ENCODE measurements at regions not wholly inside any gene's neighbourhood (a gene's known extent, or its start where the extent isn't known, plus 50 kb on each side); places are given as distances from the start of the nearest gene placed in this dataset.

DNA sequence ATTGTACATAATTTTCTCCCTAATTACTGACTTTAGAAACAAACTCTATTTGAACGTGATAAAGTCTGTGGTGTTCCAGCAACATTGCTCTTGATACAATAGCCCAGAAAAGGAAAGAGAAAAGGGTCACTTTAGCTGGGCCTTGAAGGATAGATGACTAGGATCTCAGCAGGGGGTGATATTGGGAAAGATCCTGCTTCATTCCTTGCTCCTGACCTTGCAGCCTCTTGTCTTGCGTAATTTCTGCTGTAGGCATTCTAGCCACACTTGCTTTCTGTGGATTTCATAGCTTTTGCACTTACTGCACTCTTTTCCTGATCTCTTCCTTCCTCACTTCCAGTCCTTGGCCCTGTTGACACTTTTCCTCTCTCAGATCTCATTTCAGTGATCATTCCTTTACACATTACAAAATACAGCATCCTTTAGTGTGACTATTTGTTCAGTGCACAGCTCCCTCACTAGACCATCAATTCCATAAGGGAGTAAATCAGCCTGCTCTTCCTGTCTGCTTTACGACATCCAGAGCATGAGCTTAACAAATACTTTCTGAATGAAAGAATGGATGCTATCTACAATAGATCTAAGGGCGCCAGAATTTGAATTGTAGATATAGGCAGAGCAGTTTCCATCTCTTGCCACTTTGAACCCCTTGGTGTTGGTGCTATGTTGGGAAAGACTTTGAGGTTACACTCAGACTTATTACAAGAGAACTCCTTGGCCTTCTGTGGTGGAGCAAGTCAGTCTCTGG, 559.6 kb upstream of the MDFIC2 start:
- 92 to 95% methylated on average over 4 of the region's 4 CpGs for WGBS, 2 donors
- intact Hi-C loops (cut with DNase I): no loop called here
- DNase-seq (no peak), ATAC-seq (ENCODE audit: low FRiP score) (peak; percentile 54)
- Histone ChIP-seq H3K27ac (ENCODE audit: low read depth in 1 of 2, low read length in 2 of 2) (no peak overlapping the region), H3K9me3 (ENCODE audit: control insufficient read depth, low read length) (peaks cover 1% of the 10 kb centered on the region), H3K4me3 (ENCODE audit: low read length in 2 of 2) (no peak overlapping the region), H3K4me1 (ENCODE audit: control insufficient read depth in 1 of 2, insufficient read depth in 2 of 2, low read length in 2 of 2) (peaks cover 0 to 1% of the 10 kb centered on the region in 2 donors), H3K27me3 (ENCODE audit: control insufficient read depth in 1 of 2, insufficient read depth in 2 of 2, low read length in 1 of 2) (no peaks in the 10 kb centered on the region), H3K36me3 (ENCODE audit: control insufficient read depth in 1 of 2, insufficient read depth in 2 of 2, low read length in 1 of 2) (no peaks in the 10 kb centered on the region)

DNA sequence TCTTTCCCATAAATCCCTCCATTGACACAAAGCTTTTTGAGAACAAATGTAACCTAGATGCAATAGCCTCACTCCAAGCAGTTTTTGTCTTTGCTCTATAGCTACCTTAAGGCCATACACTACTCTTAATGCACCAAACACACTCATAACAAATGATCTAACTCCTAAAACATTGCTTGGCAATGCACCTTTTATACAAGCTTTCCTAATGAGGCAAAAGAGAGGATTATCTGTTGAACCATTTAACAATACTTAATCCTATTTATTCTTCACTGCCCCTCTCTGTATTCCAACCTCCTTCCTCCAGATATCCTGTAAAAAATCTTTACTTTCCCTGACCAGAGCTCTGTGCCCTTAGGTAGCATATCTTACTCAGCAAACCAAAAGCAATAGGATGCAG, 558.1 kb upstream of the MDFIC2 start:
- Histone ChIP-seq H3K4me1 (ENCODE audit: control insufficient read depth in 1 of 2, insufficient read depth in 2 of 2, low read length in 2 of 2) (peaks cover 0 to 1% of the 10 kb centered on the region in 2 donors), H3K27ac (ENCODE audit: low read depth in 1 of 2, low read length in 2 of 2) (no peak overlapping the region), H3K27me3 (ENCODE audit: control insufficient read depth in 1 of 2, insufficient read depth in 2 of 2, low read length in 1 of 2) (no peaks in the 10 kb centered on the region), H3K36me3 (ENCODE audit: control insufficient read depth in 1 of 2, insufficient read depth in 2 of 2, low read length in 1 of 2) (no peaks in the 10 kb centered on the region), H3K9me3 (ENCODE audit: control insufficient read depth, low read length) (peaks cover 1% of the 10 kb centered on the region), H3K4me3 (ENCODE audit: low read length in 2 of 2) (no peak overlapping the region)
- DNase-seq (no peak), ATAC-seq (ENCODE audit: low FRiP score) (no peak)
- intact Hi-C loops (cut with DNase I): no loop called here

DNA sequence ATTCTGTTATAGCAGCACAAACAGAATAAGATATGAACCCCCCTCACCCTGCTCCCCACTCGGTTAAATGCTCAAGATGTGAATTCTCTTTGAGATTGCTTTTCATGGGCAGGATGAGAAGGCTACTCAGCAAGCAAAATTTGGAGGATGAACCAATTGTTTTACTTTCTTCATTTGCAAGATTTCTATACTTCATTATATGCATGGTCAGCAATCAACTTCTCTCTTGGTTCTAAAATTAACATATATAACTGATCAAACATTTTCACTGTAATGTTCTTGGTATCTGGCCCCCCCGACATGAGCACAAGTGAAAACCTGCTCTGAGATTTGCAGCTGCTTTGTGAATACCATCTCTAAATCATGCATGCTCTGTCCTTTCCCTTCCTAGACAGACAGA, 556.1 kb upstream of the MDFIC2 start:
- no peak for DNase-seq
- intact Hi-C loops (cut with DNase I): no loop called here
- no peaks in the 10 kb centered on the region for H3K27me3 ChIP-seq (ENCODE audit: control insufficient read depth in 1 of 2, insufficient read depth in 2 of 2, low read length in 1 of 2)
- H3K4me3 ChIP-seq (ENCODE audit: low read length in 2 of 2): no peak overlapping the region
- WGBS, 2 donors: 95 to 96% methylated on average over 2 of the region's 2 CpGs
- H3K4me1 ChIP-seq (ENCODE audit: control insufficient read depth in 1 of 2, insufficient read depth in 2 of 2, low read length in 2 of 2): peaks cover 0 to 2% of the 10 kb centered on the region in 2 donors
- no peak overlapping the region for H3K27ac ChIP-seq (ENCODE audit: low read depth in 1 of 2, low read length in 2 of 2)
- H3K36me3 ChIP-seq (ENCODE audit: control insufficient read depth in 1 of 2, insufficient read depth in 2 of 2, low read length in 1 of 2): no peaks in the 10 kb centered on the region
- ATAC-seq (ENCODE audit: low FRiP score): no peak
- H3K9me3 ChIP-seq (ENCODE audit: control insufficient read depth, low read length): no peaks in the 10 kb centered on the region

DNA sequence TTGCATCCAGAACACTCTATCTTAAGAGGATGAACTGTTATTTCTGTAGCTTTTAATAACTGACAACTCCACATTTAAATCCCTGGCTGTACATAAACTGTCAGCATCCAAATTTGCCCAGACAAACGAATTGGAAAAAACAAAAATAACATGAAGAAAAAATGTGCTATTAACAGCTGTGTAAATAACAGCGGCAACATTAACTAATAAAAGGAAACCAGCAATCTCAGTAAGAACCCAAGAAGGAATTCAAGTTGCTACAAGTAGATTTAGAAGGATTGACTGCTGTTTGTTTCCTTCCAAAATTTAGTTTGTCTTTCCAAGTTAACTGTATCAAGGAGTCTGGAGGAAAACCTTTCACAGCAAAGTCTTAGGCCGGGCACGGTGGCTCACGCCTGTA, 550.6 kb upstream of the MDFIC2 start:
- no peak overlapping the region for H3K27ac ChIP-seq (ENCODE audit: low read depth in 1 of 2, low read length in 2 of 2)
- intact Hi-C loops (cut with DNase I): no loop called here
- 27 to 36% methylated on average over 5 of the region's 5 CpGs for WGBS, 2 donors
- H3K36me3 ChIP-seq (ENCODE audit: control insufficient read depth in 1 of 2, insufficient read depth in 2 of 2, low read length in 1 of 2): no peaks in the 10 kb centered on the region
- no peaks in the 10 kb centered on the region for H3K9me3 ChIP-seq (ENCODE audit: control insufficient read depth, low read length)
- H3K27me3 ChIP-seq (ENCODE audit: control insufficient read depth in 1 of 2, insufficient read depth in 2 of 2, low read length in 1 of 2): no peaks in the 10 kb centered on the region
- no peak for DNase-seq
- H3K4me3 ChIP-seq (ENCODE audit: low read length in 2 of 2): no peak overlapping the region
- H3K4me1 ChIP-seq (ENCODE audit: control insufficient read depth in 1 of 2, insufficient read depth in 2 of 2, low read length in 2 of 2): peaks cover 0 to 3% of the 10 kb centered on the region in 2 donors
- ATAC-seq (ENCODE audit: low FRiP score): no peak

DNA sequence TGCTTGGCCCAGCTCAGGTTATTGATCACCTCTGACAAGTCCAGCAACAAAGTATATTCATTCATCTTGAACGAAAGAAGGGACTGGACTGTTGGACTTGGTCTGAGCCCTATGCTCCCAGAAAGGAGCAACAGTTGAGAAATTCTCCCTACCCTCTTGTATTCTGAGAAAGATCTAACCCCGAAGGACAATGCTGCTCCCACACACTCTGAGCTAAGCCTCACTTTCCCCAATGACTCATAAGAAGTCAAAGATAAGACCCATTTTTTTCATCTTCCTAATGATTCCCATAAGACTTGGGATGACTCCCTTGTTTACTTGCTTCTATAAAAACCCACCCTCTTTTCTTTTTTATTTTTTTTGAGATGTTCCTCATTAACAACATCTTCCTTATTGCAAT, 549.4 kb upstream of the MDFIC2 start:
- Histone ChIP-seq H3K27me3 (ENCODE audit: control insufficient read depth in 1 of 2, insufficient read depth in 2 of 2, low read length in 1 of 2) (no peaks in the 10 kb centered on the region), H3K4me3 (ENCODE audit: low read length in 2 of 2) (no peak overlapping the region), H3K36me3 (ENCODE audit: control insufficient read depth in 1 of 2, insufficient read depth in 2 of 2, low read length in 1 of 2) (no peaks in the 10 kb centered on the region), H3K27ac (ENCODE audit: low read depth in 1 of 2, low read length in 2 of 2) (no peak overlapping the region), H3K9me3 (ENCODE audit: control insufficient read depth, low read length) (no peaks in the 10 kb centered on the region), H3K4me1 (ENCODE audit: control insufficient read depth in 1 of 2, insufficient read depth in 2 of 2, low read length in 2 of 2) (peaks cover 0 to 5% of the 10 kb centered on the region in 2 donors)
- intact Hi-C loops (cut with DNase I): no loop called here
- peak; percentile 65 for ATAC-seq (ENCODE audit: low FRiP score)
- DNase-seq: no peak
- 74 to 81% methylated on average over 2 of the region's 2 CpGs for WGBS, 2 donors

DNA sequence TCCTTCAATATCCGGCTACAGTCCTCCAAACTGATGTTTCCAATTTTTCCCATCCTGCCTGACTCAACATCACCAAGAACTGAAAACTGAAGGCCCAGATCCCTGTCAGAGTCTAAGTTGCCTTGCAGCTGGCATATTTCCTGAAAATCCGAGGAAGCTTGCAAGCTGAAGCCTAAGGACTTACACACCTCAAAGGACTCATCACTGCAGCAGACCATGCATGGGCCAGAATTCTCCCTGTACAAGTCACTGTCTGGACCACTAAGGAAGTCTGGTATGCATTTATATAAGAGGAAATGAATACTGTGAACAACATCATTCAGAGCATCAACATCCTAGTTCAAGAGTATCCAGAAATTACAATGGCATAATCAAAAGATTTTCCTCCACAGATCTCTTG, 548.8 kb upstream of the MDFIC2 start:
- Histone ChIP-seq H3K4me1 (ENCODE audit: control insufficient read depth in 1 of 2, insufficient read depth in 2 of 2, low read length in 2 of 2) (peaks cover 0 to 5% of the 10 kb centered on the region in 2 donors), H3K27me3 (ENCODE audit: control insufficient read depth in 1 of 2, insufficient read depth in 2 of 2, low read length in 1 of 2) (no peaks in the 10 kb centered on the region), H3K36me3 (ENCODE audit: control insufficient read depth in 1 of 2, insufficient read depth in 2 of 2, low read length in 1 of 2) (no peaks in the 10 kb centered on the region), H3K4me3 (ENCODE audit: low read length in 2 of 2) (no peak overlapping the region), H3K9me3 (ENCODE audit: control insufficient read depth, low read length) (no peaks in the 10 kb centered on the region), H3K27ac (ENCODE audit: low read depth in 1 of 2, low read length in 2 of 2) (no peak overlapping the region)
- ATAC-seq (ENCODE audit: low FRiP score): no peak
- intact Hi-C loops (cut with DNase I): no loop called here
- DNase-seq: no peak
- 67 to 72% methylated on average over 2 of the region's 2 CpGs for WGBS, 2 donors

DNA sequence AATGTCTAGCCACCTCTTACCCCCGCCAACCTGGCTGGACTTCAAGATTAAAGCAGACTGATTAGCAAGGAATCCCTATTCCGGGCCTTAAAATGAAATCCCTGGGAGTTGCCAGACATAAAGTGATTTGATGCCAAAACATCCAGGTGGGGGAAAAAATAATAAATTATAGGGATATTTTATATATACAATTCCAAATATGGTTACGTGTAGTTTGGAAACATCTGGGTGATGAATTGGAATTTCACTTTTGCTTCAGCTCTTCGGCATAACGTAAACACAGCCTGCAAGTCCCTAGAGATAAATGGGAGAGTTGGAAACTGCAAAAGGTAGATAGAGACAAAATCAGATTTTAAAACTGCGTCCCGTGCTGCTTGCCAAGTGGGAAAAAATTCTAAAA, 545.5 kb upstream of the MDFIC2 start:
- 3 to 5% methylated on average over 7 of the region's 7 CpGs for WGBS, 2 donors
- Histone ChIP-seq H3K4me1 (ENCODE audit: control insufficient read depth in 1 of 2, insufficient read depth in 2 of 2, low read length in 2 of 2) (peaks cover 0 to 3% of the 10 kb centered on the region in 2 donors), H3K36me3 (ENCODE audit: control insufficient read depth in 1 of 2, insufficient read depth in 2 of 2, low read length in 1 of 2) (no peaks in the 10 kb centered on the region), H3K9me3 (ENCODE audit: control insufficient read depth, low read length) (no peaks in the 10 kb centered on the region), H3K27me3 (ENCODE audit: control insufficient read depth in 1 of 2, insufficient read depth in 2 of 2, low read length in 1 of 2) (no peaks in the 10 kb centered on the region), H3K27ac (ENCODE audit: low read depth in 1 of 2, low read length in 2 of 2) (no peak overlapping the region), H3K4me3 (ENCODE audit: low read length in 2 of 2) (peak overlapping the region; percentile 43 to 69)
- ATAC-seq (ENCODE audit: low FRiP score): no peak
- intact Hi-C loops (cut with DNase I): no loop called here
- DNase-seq: no peak

DNA sequence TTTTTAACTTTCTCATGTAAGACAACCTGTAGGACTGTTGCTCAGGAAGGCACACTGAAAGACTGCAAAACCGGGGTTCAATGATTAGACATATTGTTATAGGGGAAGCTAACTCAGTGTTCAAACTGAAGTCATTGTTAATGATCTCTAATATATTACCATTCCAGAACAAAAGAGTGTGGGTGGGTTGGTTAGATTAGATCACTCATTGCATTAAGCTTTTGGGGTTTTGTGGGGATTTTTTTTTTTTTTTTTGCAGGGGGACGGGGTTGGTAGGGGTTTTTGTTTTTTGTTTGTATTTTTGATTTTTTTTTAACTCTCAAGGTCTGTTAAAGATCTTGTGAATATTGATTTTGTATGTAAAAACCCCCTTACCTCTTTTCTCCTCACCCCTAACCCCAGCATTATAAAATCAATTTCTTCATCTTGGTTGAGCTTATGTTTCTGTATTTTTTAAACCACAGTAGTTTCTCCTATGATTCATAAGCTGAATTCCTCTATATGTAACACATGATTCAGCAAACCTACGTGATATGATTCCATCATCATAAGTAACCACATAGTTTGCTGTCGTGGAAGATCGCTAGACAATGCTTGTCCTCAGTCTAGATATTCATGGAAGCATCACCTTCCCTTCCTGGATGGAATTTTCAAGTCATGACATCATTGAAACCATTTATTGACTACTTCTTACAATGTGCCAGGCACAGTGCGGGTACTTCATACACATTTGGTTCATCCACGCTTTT, 544.1 kb upstream of the MDFIC2 start:
- intact Hi-C loops (cut with DNase I): no loop called here
- Histone ChIP-seq H3K27ac (ENCODE audit: low read depth in 1 of 2, low read length in 2 of 2) (no peak overlapping the region), H3K9me3 (ENCODE audit: control insufficient read depth, low read length) (no peaks in the 10 kb centered on the region), H3K4me1 (ENCODE audit: control insufficient read depth in 1 of 2, insufficient read depth in 2 of 2, low read length in 2 of 2) (peaks cover 0 to 2% of the 10 kb centered on the region in 2 donors), H3K36me3 (ENCODE audit: control insufficient read depth in 1 of 2, insufficient read depth in 2 of 2, low read length in 1 of 2) (no peaks in the 10 kb centered on the region), H3K27me3 (ENCODE audit: control insufficient read depth in 1 of 2, insufficient read depth in 2 of 2, low read length in 1 of 2) (no peaks in the 10 kb centered on the region), H3K4me3 (ENCODE audit: low read length in 2 of 2) (no peak overlapping the region)
- ATAC-seq (ENCODE audit: low FRiP score) (no peak), DNase-seq (no peak)
- WGBS, 2 donors: 93 to 94% methylated on average over 7 of the region's 7 CpGs

DNA sequence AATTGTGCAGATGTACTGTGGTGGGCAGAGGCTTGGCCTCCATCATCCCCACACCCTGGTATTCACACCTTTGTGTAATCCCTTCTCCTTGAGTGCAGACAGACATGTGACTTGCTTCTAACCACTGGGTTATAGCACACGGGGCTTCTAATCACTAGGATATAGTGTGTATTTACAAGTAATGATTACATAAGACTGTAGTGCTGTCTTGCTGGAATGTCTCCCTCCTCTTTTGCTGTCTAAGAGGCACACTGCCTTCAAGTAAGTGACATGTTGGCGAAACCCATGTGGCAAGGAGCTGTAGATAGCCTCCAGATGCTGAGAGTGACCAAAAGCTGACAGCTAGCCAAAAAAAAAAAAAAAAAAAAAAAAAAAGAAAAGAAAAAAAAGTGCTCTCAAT, 542.7 kb upstream of the MDFIC2 start:
- no peak for ATAC-seq (ENCODE audit: low FRiP score)
- H3K4me1 ChIP-seq (ENCODE audit: control insufficient read depth in 1 of 2, insufficient read depth in 2 of 2, low read length in 2 of 2): peaks cover 2 to 4% of the 10 kb centered on the region in 2 donors
- no peak for DNase-seq
- H3K4me3 ChIP-seq (ENCODE audit: low read length in 2 of 2): no peak overlapping the region
- WGBS, 2 donors: 83 to 90% methylated on average over 2 of the region's 2 CpGs
- H3K27me3 ChIP-seq (ENCODE audit: control insufficient read depth in 1 of 2, insufficient read depth in 2 of 2, low read length in 1 of 2): no peaks in the 10 kb centered on the region
- no peaks in the 10 kb centered on the region for H3K36me3 ChIP-seq (ENCODE audit: control insufficient read depth in 1 of 2, insufficient read depth in 2 of 2, low read length in 1 of 2)
- H3K9me3 ChIP-seq (ENCODE audit: control insufficient read depth, low read length): no peaks in the 10 kb centered on the region
- intact Hi-C loops (cut with DNase I): no loop called here
- no peak overlapping the region for H3K27ac ChIP-seq (ENCODE audit: low read depth in 1 of 2, low read length in 2 of 2)
